GM03348 (cell line): ENCODE measurements at regions not wholly inside any gene's neighbourhood (a gene's known extent, or its start where the extent isn't known, plus 50 kb on each side); places are given as distances from the start of the nearest gene placed in this dataset.

Experiments
- DNase-seq: peaks from one replicate; pipeline ENCODE4 v3.0.0; 2012; ENCODE audit warnings: low spot score

- no peak for DNase-seq
Observed at GRCh38 chr22:47294576-47294975, 532.1 kb downstream of the TBC1D22A start.

GRCh38 chr22:47294222-47294532 is 531.7 kb downstream of the TBC1D22A start:
- no peak for DNase-seq

GRCh38 chr22:47293368-47294221 is 531.1 kb downstream of the TBC1D22A start:
- DNase-seq: no peak

GRCh38 chr22:47292546-47293320 is 530.3 kb downstream of the TBC1D22A start:
- DNase-seq: no peak

GRCh38 chr22:47291565-47292495 is 529.4 kb downstream of the TBC1D22A start:
- DNase-seq: no peak

GRCh38 chr22:47290706-47291430 is 528.4 kb downstream of the TBC1D22A start:
- DNase-seq: no peak

GRCh38 chr22:47289336-47289985 is 527.0 kb downstream of the TBC1D22A start:
- DNase-seq: no peak

- no peak for DNase-seq
Observed at GRCh38 chr22:47288680-47289079, 526.2 kb downstream of the TBC1D22A start.

- no peak for DNase-seq
Observed at GRCh38 chr22:47287516-47287915, 525.1 kb downstream of the TBC1D22A start.

- DNase-seq: no peak
Observed at GRCh38 chr22:47286590-47286989, 524.1 kb downstream of the TBC1D22A start.

GRCh38 chr22:47285981-47286380 is 523.5 kb downstream of the TBC1D22A start:
- no peak for DNase-seq

GRCh38 chr22:47284822-47285221 is 522.4 kb downstream of the TBC1D22A start:
- no peak for DNase-seq

GRCh38 chr22:47284360-47284759 is 521.9 kb downstream of the TBC1D22A start:
- DNase-seq: no peak

- DNase-seq: no peak
Observed at GRCh38 chr22:47283616-47284270, 521.3 kb downstream of the TBC1D22A start.

GRCh38 chr22:47282851-47283250 is 520.4 kb downstream of the TBC1D22A start:
- DNase-seq: no peak

- no peak for DNase-seq
Observed at GRCh38 chr22:47282366-47282765, 519.9 kb downstream of the TBC1D22A start.

- peak; percentile 35 for DNase-seq
Observed at GRCh38 chr22:47281126-47282106, 519.0 kb downstream of the TBC1D22A start.

- no peak for DNase-seq
Observed at GRCh38 chr22:47280301-47280700, 517.9 kb downstream of the TBC1D22A start.

GRCh38 chr22:47279746-47280145 is 517.3 kb downstream of the TBC1D22A start:
- DNase-seq: no peak
